ENCODE measurements at regions not wholly inside any gene's neighbourhood (a gene's known extent, or its start where the extent isn't known, plus 50 kb on each side); places are given as distances from the start of the nearest gene placed in this dataset.

DNA sequence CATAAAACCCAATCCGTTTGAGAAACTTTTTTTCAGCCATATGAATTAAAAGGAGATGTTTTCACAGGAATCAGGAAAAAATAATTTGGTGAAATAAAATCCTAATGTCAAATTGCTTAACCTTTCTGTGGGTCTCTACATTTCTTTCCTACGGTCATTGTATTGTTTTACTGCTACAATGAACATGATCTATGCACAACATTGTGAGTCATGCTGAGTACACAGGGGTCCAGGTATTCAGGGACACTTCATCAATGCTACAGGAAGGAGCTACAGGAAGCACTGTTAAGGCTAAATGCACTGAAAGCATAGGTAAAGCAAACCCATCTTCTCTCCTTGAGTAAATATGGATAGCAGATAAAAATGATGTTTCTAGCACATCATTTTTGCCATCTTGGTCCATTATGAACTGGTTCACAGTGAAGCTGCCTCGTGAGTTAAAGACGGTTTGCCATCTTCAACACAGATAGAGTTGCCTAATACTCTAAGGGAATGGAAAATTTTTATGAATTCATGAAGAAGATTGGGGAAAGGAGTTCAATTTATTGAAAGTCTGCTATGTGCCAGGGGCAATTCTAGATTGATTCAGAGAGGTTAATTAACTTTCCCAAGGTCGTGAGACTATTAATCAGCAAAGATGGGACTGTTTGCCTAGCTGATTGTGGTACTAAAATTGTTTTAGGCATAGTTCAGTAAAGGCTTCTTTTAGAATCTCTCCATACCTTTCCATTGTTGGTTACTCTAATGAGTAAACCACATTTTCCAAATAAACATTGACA lies 85.5 kb downstream of the DIRAS2 start:
- DNase-seq (ENCODE audit: low spot score) (no peak), ATAC-seq (ENCODE audit: low read depth) (peak; percentile 56; the same call in 1 of the 3 replicates)
- H3K36me3 ChIP-seq (ENCODE audit: low read depth), result no peaks in the 10 kb centered on the region
- H3K4me1 ChIP-seq (ENCODE audit: insufficient read depth, poor library complexity, severe bottlenecking), result no peaks in the 10 kb centered on the region
- H3K27ac ChIP-seq (ENCODE audit: poor library complexity, severe bottlenecking), result no peak overlapping the region
- TF ChIP-seq CTCF (IDR thresholded peaks at IDR 0.05; ENCODE audit: poor library complexity, severe bottlenecking), result no peak
- no peak overlapping the region for H3K4me3 ChIP-seq (ENCODE audit: severe bottlenecking)
- H3K9me3 ChIP-seq (ENCODE audit: severe bottlenecking), result no peaks in the 10 kb centered on the region
- no peaks in the 10 kb centered on the region for H3K27me3 ChIP-seq (ENCODE audit: insufficient read depth, poor library complexity, severe bottlenecking)

GRCh38 chr9:90559075-90560073 lies 83.2 kb downstream of the DIRAS2 start:
- Histone ChIP-seq H3K9me3 (ENCODE audit: severe bottlenecking) (no peaks in the 10 kb centered on the region), H3K27ac (ENCODE audit: poor library complexity, severe bottlenecking) (no peak overlapping the region), H3K36me3 (ENCODE audit: low read depth) (no peaks in the 10 kb centered on the region), H3K4me3 (ENCODE audit: severe bottlenecking) (no peak overlapping the region), H3K27me3 (ENCODE audit: insufficient read depth, poor library complexity, severe bottlenecking) (no peaks in the 10 kb centered on the region), H3K4me1 (ENCODE audit: insufficient read depth, poor library complexity, severe bottlenecking) (no peaks in the 10 kb centered on the region)
- no peak for ATAC-seq (ENCODE audit: low read depth)
- no peak for DNase-seq (ENCODE audit: low spot score)
- no peak for TF ChIP-seq CTCF (IDR thresholded peaks at IDR 0.05; ENCODE audit: poor library complexity, severe bottlenecking)
